Hepatic stellate cell (primary cell): ENCODE measurements at regions not wholly inside any gene's neighbourhood (a gene's known extent, or its start where the extent isn't known, plus 50 kb on each side); places are given as distances from the start of the nearest gene placed in this dataset.
A peak's percentile ranks its signal among the peaks of the same experiment; 100 is the strongest.

Source experiments
- DNase-seq: peaks from one replicate; pipeline ENCODE4 v3.0.0; 2011; ENCODE audit warnings: low spot score

DNA sequence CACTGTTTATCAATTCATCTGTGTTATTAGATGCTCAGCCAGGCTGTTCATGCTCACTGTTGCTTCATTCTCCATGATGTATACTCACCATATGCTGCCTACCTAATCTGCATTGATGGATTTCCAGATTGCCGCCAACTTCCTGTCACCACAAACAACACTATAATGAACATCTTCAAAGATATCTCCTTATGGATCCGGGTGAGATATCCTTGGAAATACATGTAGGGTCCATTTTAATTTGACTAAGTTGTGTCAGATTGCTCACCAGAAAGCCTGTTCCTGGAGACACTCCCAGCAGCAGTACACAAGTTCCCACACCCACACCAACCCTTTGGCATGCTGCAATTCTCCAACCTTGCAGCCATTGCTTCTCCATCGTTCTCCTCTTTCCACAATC is 547.5 kb upstream of the TNP1 start:
- no peak for DNase-seq

DNA sequence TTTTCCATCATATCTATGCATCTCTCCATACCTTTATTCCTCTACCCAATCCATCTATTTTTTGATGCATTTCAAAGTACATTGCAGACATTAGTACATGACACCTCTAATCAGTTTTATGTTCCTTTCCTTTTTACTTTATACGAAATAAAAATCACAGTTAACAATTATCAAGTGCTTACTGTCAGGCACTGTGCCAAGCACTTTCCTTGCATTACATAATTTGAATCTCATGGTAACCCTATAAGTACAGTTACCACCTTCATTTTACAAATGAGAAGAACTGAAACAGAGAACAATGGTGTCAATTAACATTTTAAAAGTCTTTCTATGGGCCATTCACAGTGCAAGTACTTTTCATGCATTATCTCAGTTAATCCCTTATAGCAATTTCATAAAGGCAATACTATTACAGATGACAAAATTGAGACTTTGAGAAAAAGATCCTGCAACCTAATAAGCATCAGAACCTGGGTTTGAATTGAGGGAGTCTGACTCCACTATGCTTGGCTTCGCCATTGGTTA is 544.4 kb upstream of the TNP1 start:
- DNase-seq: no peak

DNA sequence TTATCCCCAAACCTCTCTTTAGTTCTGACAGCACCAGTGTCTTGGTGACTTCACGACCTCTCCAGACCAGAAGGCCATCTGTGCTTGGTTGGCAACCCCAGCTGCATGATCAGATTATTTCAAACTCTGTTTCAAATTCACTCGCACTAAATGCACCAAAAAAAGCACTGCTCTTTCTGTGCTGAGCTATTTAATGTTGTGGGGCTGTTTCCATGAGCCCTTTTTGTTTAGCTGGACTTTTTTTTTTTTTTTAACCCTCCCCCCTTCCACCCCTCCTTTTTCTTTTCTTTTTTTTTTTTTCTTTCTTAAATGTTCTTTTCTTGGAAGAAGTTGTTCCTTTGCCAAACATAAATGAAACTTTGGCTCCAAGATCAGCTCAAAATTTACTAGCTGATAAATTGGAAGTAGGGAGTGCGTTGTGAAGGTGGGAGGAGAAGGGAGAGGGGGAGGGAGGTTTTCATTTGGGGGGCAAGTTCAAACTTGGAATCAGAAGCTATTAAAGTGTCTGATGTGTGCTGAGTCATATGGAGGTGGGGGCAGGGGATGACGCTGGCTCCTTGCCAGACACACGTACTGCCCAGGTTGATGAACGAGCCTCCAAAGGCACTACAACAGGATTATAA is 543.0 kb upstream of the TNP1 start:
- no peak for DNase-seq

GRCh38 chr2:217402144-217402543 is 542.3 kb upstream of the TNP1 start:
- DNase-seq: no peak

GRCh38 chr2:217399291-217399690 is 539.4 kb upstream of the TNP1 start:
- DNase-seq: peak; percentile 46

- no peak for DNase-seq
Measured at GRCh38 chr2:217398860-217399259, 539.0 kb upstream of the TNP1 start.

GRCh38 chr2:217398101-217398500 is 538.2 kb upstream of the TNP1 start:
- DNase-seq: no peak

DNA sequence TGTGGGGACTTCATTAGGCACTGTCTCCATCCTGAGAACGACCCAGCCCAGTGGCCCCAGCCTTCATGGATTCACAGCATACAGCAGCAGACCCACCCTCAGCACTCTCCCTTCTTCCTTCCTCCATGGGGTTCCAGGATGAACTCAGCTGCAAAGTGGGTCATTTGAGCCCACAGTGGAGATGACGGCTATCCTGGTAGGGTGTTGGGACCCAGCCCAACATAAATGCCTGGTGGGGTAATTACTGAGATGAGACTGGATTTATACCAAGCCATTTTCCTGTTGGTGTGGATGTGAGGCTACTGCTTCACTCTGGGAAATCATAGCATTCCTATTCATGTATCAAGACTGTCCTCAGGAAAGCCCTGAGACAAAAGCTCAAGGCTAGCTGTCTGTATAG is 536.7 kb upstream of the TNP1 start:
- DNase-seq: no peak

- DNase-seq: no peak
Measured at GRCh38 chr2:217396165-217396564, 536.3 kb upstream of the TNP1 start.

DNA sequence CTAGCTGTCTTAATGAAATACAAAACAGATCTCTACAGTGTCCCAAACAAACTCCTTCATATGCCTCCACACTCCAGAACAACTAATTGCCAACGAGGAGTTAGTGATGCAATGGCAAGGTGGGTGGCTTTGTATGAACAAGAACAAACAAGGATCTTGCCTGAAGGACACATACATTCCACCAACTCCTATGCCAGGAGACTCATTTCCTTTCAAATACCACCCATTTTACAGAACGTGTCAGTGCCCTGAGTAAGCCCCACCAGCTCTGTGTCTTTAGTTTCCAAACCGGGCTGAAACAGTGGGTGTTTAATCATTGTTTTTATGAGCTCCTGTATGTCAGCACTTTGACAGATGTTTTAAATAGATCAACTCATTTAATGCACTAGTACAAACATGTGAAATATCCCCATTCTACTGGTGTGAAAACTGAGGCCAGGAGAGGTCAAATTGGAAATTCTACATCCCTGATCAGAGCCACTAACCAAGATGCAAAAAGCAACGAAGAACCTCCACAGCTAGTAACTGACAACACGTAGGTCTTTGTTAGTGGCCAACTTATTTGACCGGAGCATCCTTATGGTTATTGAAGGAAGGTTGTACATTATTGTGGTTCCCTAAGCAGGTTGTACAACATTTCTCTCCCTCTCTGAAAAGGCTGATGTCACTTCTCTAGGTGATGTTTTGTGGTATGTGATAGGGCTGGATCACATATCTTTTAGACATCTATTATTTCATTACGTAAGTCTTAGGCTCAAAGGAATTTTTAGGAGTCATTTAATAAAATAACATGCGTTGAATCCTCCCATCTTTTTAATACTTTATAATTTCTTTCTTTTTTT is 534.9 kb upstream of the TNP1 start:
- no peak for DNase-seq

DNA sequence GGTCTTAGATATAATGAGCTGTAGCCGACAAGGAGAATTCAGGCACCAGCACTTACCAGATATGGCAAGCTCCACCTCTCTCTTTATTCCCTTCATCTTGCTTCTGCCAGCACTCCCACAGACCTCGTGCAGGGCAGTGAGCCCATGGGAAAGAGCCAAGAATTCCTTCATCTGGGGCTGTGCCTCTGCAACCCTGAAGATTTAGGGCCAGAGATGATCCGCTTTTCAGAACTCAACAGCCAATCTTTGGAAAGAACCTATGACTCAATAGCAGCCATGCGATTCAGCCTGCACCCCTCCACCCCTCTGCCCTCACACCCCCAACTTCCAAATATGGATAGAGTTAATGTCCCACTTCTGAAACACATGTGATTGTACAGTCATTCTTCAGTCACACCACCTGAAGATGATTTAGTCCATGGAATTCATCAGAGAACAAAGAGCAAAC is 533.7 kb upstream of the TNP1 start:
- DNase-seq: peak; percentile 37

DNA sequence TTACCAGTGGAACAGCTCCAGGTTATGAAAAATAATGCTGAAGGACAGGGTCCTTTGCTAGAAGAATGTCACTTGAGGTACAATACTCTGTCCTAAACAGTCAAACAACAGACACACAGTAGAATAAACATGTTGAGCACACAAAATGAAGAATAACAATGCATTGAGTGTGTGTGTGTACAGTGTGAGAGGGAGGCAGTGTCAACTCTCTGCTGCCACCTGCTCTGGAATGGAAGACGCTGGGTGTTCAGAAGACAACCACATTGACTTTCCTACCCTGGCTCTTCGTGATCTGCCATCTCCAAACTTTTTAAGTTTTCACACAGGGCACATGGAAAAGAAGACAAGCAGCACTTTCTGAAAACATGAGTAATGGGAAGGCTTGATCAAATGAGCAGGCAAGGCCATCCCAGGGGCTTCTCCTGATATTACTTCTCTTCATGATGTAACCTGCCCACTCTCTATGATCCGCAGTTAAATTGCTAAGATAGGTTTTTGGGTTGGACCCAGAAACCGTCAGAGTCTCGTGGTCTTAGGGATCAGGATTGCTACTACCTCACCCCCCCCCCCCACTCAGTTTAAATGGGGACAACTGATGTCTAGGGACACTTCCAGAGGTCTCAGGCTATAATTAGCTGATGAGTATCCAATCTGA is 533.2 kb upstream of the TNP1 start:
- no peak for DNase-seq

DNA sequence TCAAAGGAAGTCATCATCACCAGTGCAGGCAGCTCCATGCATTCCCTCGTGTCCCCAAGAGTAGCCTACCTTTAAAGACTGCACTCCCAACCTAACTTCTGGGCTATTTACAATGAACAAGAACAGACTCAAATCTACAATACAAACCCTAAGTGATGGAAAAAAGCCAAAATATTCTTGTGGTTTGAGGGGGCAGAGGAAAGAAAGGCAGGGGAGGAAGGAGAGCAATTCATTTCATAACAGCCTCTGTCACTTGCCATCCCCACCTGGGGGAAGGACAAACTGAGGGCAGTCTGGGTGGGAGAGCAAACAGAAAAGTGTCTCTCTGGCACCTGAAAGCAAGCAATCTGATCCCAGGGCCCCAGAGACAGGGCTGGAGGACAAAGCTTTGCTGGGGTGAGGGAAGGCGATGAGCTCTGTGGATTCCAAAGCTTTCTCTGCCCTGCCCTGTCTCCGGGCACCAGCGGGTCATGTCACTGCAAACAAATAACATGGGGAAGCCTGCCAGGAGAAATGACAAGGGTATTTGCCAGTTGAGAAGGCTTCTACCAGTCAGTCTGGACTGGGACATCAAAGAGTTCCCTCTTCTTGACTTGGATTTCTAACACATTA is 528.0 kb upstream of the TNP1 start:
- DNase-seq: no peak

DNA sequence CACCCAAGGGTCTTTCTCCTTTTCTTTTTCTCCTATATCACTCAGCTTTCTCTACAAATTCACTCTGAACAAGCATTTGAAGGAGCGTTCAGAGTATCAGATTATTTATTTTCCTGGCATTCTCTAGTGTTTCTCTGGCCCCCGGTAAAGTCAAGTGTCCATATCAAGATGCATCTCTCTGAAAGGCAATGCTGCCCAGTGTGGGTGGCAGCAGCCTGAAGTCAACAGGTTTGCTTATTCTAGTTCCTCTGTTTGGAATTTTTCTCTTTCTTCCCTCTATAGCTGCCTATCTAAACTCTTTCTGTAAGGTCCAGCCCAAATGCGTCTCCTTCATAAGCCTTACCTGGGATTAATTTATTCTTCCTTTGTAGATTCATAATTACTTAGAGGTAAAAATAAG is 526.2 kb upstream of the TNP1 start:
- DNase-seq: no peak

DNA sequence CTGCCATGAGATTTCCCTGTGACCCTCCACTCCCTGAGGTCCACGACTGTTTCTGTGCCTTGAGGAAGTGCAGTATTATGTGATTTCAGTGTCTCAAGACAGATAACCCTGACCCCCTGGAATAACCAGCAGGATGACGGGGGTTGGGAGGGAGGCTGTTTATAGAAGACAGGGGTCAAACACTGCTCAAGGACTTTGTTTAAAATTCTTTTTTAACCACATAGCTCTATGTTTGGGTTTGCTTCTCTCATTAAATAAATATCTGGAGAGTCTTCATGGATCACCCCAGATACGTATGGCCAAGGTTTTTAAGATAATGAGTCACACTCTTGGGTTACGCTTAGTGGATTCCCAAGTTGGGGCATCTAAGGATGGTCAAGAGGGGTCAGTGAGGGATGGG is 523.8 kb upstream of the TNP1 start:
- peak; percentile 50 for DNase-seq

- DNase-seq: no peak
Measured at GRCh38 chr2:217382794-217383193, 522.9 kb upstream of the TNP1 start.

DNA sequence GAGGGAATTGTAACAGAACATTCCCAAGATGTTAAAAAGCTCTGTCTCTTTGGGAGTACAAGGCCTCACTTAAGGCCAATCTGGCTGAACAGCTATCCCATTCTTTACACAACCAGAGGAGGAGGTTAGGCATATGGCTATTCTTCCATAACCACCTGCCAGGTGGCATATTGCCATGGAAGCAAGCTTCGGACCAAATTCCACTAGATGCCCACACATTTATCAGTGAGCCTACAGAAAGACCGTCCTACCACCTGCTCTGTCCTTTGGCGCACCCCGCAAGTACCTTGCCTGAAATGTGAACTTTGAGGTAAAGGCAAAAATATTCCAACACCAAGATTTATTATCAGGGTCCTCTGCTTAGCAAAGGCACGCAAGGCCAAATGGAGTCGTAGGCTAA is 519.9 kb upstream of the TNP1 start:
- no peak for DNase-seq

GRCh38 chr2:217372794-217373193 is 512.9 kb upstream of the TNP1 start:
- DNase-seq: no peak

- no peak for DNase-seq
Measured at GRCh38 chr2:217371781-217372213, 511.9 kb upstream of the TNP1 start.

- no peak for DNase-seq
Measured at GRCh38 chr2:217370391-217370790, 510.5 kb upstream of the TNP1 start.

- no peak for DNase-seq
Measured at GRCh38 chr2:217367464-217367863, 507.6 kb upstream of the TNP1 start.

GRCh38 chr2:217366966-217367365 is 507.1 kb upstream of the TNP1 start:
- no peak for DNase-seq
